ENCODE measurements at regions not wholly inside any gene's neighbourhood (a gene's known extent, or its start where the extent isn't known, plus 50 kb on each side); places are given as distances from the start of the nearest gene placed in this dataset.
A peak's percentile ranks its signal among the peaks of the same experiment; 100 is the strongest.

GRCh38 chr15:99476413-99477222 lies 89.2 kb upstream of the MEF2A start:
- H3K4me2 ChIP-seq (ENCODE audit: extremely low read depth, insufficient read depth, low read length) = peak overlapping the region; percentile 28
- H3K36me3 ChIP-seq (ENCODE audit: control insufficient read depth, insufficient read depth, low read length) = no peaks in the 10 kb centered on the region
- TF ChIP-seq EZH2 (IDR thresholded peaks at IDR 0.05; ENCODE audit: low read length, missing control alignments) = no peak
- TF ChIP-seq CTCF (conservative IDR thresholded peaks at IDR 0.05 in 1 of 2, IDR thresholded peaks at IDR 0.05 in 1 of 2; ENCODE audit: low read depth in 1 of 2, low read length in 2 of 2) = no peak
- peaks cover 24% of the 10 kb centered on the region for H3K4me1 ChIP-seq (ENCODE audit: control insufficient read depth, extremely low read depth, insufficient read depth, low read length)
- peak overlapping the region; percentile 46 for H2AFZ ChIP-seq (ENCODE audit: low read length)
- peak overlapping the region in 3 of 4 experiments; percentile 2 to 33 (median 8) for H3K4me3 ChIP-seq (replicated peaks in 1 of 4; ENCODE audit: control extremely low read depth in 1 of 4, insufficient read depth in 1 of 4, low read depth in 3 of 4, low read length in 4 of 4)
- peak; percentile 99 to 100 for DNase-seq (ENCODE audit: low read depth in 2 of 2)
- H4K20me1 ChIP-seq (ENCODE audit: control insufficient read depth, extremely low read depth, insufficient read depth, low read length) = no peaks in the 10 kb centered on the region
- H3K27me3 ChIP-seq (ENCODE audit: control insufficient read depth, insufficient read depth, low read length) = no peaks in the 10 kb centered on the region
- peak overlapping the region; percentile 57 for H3K9ac ChIP-seq (ENCODE audit: insufficient read depth, low read length)
- H3K9me3 ChIP-seq (ENCODE audit: control insufficient read depth, insufficient read depth, low read depth, low read length) = no peaks in the 10 kb centered on the region
- no peaks in the 10 kb centered on the region for H3K79me2 ChIP-seq (ENCODE audit: control insufficient read depth, insufficient read depth, low read length)
- H3K27ac ChIP-seq (ENCODE audit: insufficient read depth, low read length) = peak overlapping the region; percentile 83

GRCh38 chr15:99477791-99478471 lies 87.9 kb upstream of the MEF2A start:
- Histone ChIP-seq H3K27me3 (ENCODE audit: control insufficient read depth, insufficient read depth, low read length) (no peaks in the 10 kb centered on the region), H3K9me3 (ENCODE audit: control insufficient read depth, insufficient read depth, low read depth, low read length) (no peaks in the 10 kb centered on the region), H3K4me1 (ENCODE audit: control insufficient read depth, extremely low read depth, insufficient read depth, low read length) (peaks cover 24% of the 10 kb centered on the region), H2AFZ (ENCODE audit: low read length) (no peak overlapping the region), H3K4me3 (replicated peaks in 1 of 4; ENCODE audit: control extremely low read depth in 1 of 4, insufficient read depth in 1 of 4, low read depth in 3 of 4, low read length in 4 of 4) (no peak overlapping the region), H3K9ac (ENCODE audit: insufficient read depth, low read length) (no peak overlapping the region), H3K79me2 (ENCODE audit: control insufficient read depth, insufficient read depth, low read length) (no peaks in the 10 kb centered on the region), H4K20me1 (ENCODE audit: control insufficient read depth, extremely low read depth, insufficient read depth, low read length) (no peaks in the 10 kb centered on the region), H3K27ac (ENCODE audit: insufficient read depth, low read length) (peak overlapping the region; percentile 83), H3K4me2 (ENCODE audit: extremely low read depth, insufficient read depth, low read length) (peak overlapping the region; percentile 28), H3K36me3 (ENCODE audit: control insufficient read depth, insufficient read depth, low read length) (no peaks in the 10 kb centered on the region)
- no peak for DNase-seq (ENCODE audit: low read depth in 2 of 2)
- TF ChIP-seq CTCF (conservative IDR thresholded peaks at IDR 0.05 in 1 of 2, IDR thresholded peaks at IDR 0.05 in 1 of 2; ENCODE audit: low read depth in 1 of 2, low read length in 2 of 2) = no peak
- TF ChIP-seq EZH2 (IDR thresholded peaks at IDR 0.05; ENCODE audit: low read length, missing control alignments) = no peak

GRCh38 chr15:99478977-99479376 lies 86.8 kb upstream of the MEF2A start:
- DNase-seq (ENCODE audit: low read depth in 2 of 2) = no peak
- no peaks in the 10 kb centered on the region for H3K79me2 ChIP-seq (ENCODE audit: control insufficient read depth, insufficient read depth, low read length)
- TF ChIP-seq EZH2 (IDR thresholded peaks at IDR 0.05; ENCODE audit: low read length, missing control alignments) (no peak), CTCF (conservative IDR thresholded peaks at IDR 0.05 in 1 of 2, IDR thresholded peaks at IDR 0.05 in 1 of 2; ENCODE audit: low read depth in 1 of 2, low read length in 2 of 2) (no peak)
- H3K4me3 ChIP-seq (replicated peaks in 1 of 4; ENCODE audit: control extremely low read depth in 1 of 4, insufficient read depth in 1 of 4, low read depth in 3 of 4, low read length in 4 of 4) = no peak overlapping the region
- no peaks in the 10 kb centered on the region for H3K27me3 ChIP-seq (ENCODE audit: control insufficient read depth, insufficient read depth, low read length)
- no peak overlapping the region for H3K27ac ChIP-seq (ENCODE audit: insufficient read depth, low read length)
- H2AFZ ChIP-seq (ENCODE audit: low read length) = no peak overlapping the region
- H3K36me3 ChIP-seq (ENCODE audit: control insufficient read depth, insufficient read depth, low read length) = no peaks in the 10 kb centered on the region
- no peaks in the 10 kb centered on the region for H3K9me3 ChIP-seq (ENCODE audit: control insufficient read depth, insufficient read depth, low read depth, low read length)
- H3K4me1 ChIP-seq (ENCODE audit: control insufficient read depth, extremely low read depth, insufficient read depth, low read length) = peaks cover 24% of the 10 kb centered on the region
- no peaks in the 10 kb centered on the region for H4K20me1 ChIP-seq (ENCODE audit: control insufficient read depth, extremely low read depth, insufficient read depth, low read length)
- no peak overlapping the region for H3K9ac ChIP-seq (ENCODE audit: insufficient read depth, low read length)
- no peak overlapping the region for H3K4me2 ChIP-seq (ENCODE audit: extremely low read depth, insufficient read depth, low read length)

All from fibroblast of lung (primary cell).